ENCODE measurements at regions not wholly inside any gene's neighbourhood (a gene's known extent, or its start where the extent isn't known, plus 50 kb on each side); places are given as distances from the start of the nearest gene placed in this dataset.

GRCh38 chr6:113701552-113702254 is 155.4 kb upstream of the MARCKS start:
- TF ChIP-seq CTCF (IDR thresholded peaks at IDR 0.05; ENCODE audit: low read depth, low read length) = no peak
- H3K4me3 ChIP-seq (ENCODE audit: low read depth, low read length) = no peak overlapping the region

GRCh38 chr6:113707194-113707593 is 150.0 kb upstream of the MARCKS start:
- no peak overlapping the region for H3K4me3 ChIP-seq (ENCODE audit: low read depth, low read length)
- TF ChIP-seq CTCF (IDR thresholded peaks at IDR 0.05; ENCODE audit: low read depth, low read length) = no peak

- no peak overlapping the region for H3K4me3 ChIP-seq (ENCODE audit: low read depth, low read length)
- TF ChIP-seq CTCF (IDR thresholded peaks at IDR 0.05; ENCODE audit: low read depth, low read length) = no peak
These were observed 147.1 kb upstream of the MARCKS start for GRCh38 chr6:113709936-113710509.

- H3K4me3 ChIP-seq (ENCODE audit: low read depth, low read length) = no peak overlapping the region
- TF ChIP-seq CTCF (IDR thresholded peaks at IDR 0.05; ENCODE audit: low read depth, low read length) = no peak
These were observed 143.5 kb upstream of the MARCKS start for GRCh38 chr6:113713665-113714064.

GRCh38 chr6:113718588-113718987 is 138.6 kb upstream of the MARCKS start:
- H3K4me3 ChIP-seq (ENCODE audit: low read depth, low read length) = no peak overlapping the region
- TF ChIP-seq CTCF (IDR thresholded peaks at IDR 0.05; ENCODE audit: low read depth, low read length) = no peak

GRCh38 chr6:113719064-113719463 is 138.1 kb upstream of the MARCKS start:
- no peak for TF ChIP-seq CTCF (IDR thresholded peaks at IDR 0.05; ENCODE audit: low read depth, low read length)
- H3K4me3 ChIP-seq (ENCODE audit: low read depth, low read length) = no peak overlapping the region

- no peak for TF ChIP-seq CTCF (IDR thresholded peaks at IDR 0.05; ENCODE audit: low read depth, low read length)
- H3K4me3 ChIP-seq (ENCODE audit: low read depth, low read length) = no peak overlapping the region
These were observed 137.6 kb upstream of the MARCKS start for GRCh38 chr6:113719545-113719944.
